ENCODE measurements at regions not wholly inside any gene's neighbourhood (a gene's known extent, or its start where the extent isn't known, plus 50 kb on each side); places are given as distances from the start of the nearest gene placed in this dataset.

GRCh38 chr1:188096521-188096920 is 1267.8 kb downstream of the PLA2G4A start:
- TF ChIP-seq CTCF (IDR thresholded peaks at IDR 0.05) (no peak), POLR2A (IDR thresholded peaks at IDR 0.05) (no peak)

Measured in right lobe of liver (tissue), 4 donors.